Subcutaneous abdominal adipose tissue (tissue), 5 donors: ENCODE measurements at regions not wholly inside any gene's neighbourhood (a gene's known extent, or its start where the extent isn't known, plus 50 kb on each side); places are given as distances from the start of the nearest gene placed in this dataset.
"Not testable (repeated sequence)": the region's sequence is repeated elsewhere in the genome, so short reads cannot be mapped to it uniquely, and the experiment has no call there.

Experiments
- H3K27ac ChIP-seq: one replicate; pipeline ENCODE4 v1.7.0; 2013; ENCODE audit warnings: low read depth, mild to moderate bottlenecking, inconsistent platforms, low read length, moderate library complexity
- H3K27me3 ChIP-seq, 5 donors: one replicate each; pipeline ENCODE4 v1.7.0; 2013; ENCODE audit warnings: low read length in 5 of 5, inconsistent platforms in 1 of 5; ENCODE audit not compliant: control insufficient read depth in 5 of 5, insufficient read depth in 4 of 5
- H3K36me3 ChIP-seq, 5 donors: one replicate each; pipeline ENCODE4 v1.7.0; 2013; ENCODE audit warnings: low read length in 5 of 5; ENCODE audit not compliant: control insufficient read depth in 5 of 5, insufficient read depth in 5 of 5
- H3K4me1 ChIP-seq, 5 donors: one replicate each; pipeline ENCODE4 v1.7.0; 2013; ENCODE audit warnings: low read length in 5 of 5, mild to moderate bottlenecking in 3 of 5, moderate library complexity in 1 of 5; ENCODE audit not compliant: control insufficient read depth in 5 of 5, insufficient read depth in 5 of 5
- H3K4me3 ChIP-seq, 5 donors: one replicate each; pipeline ENCODE4 v1.7.0; 2013; ENCODE audit warnings: low read length in 5 of 5, low read depth in 1 of 5
- H3K9ac ChIP-seq, 5 donors: one replicate each; pipeline ENCODE4 v1.7.0; 2013; ENCODE audit warnings: low read length in 5 of 5, mild to moderate bottlenecking in 4 of 5, moderate library complexity in 3 of 5
- H3K9me3 ChIP-seq, 5 donors: one replicate each; pipeline ENCODE4 v1.7.0; 2013; ENCODE audit warnings: low read length in 5 of 5; ENCODE audit not compliant: control insufficient read depth in 5 of 5
- donor health status: healthy.
- donor health status: healthy.
- donor health status: healthy.
- donor health status: healthy.
- donor health status: healthy.

DNA sequence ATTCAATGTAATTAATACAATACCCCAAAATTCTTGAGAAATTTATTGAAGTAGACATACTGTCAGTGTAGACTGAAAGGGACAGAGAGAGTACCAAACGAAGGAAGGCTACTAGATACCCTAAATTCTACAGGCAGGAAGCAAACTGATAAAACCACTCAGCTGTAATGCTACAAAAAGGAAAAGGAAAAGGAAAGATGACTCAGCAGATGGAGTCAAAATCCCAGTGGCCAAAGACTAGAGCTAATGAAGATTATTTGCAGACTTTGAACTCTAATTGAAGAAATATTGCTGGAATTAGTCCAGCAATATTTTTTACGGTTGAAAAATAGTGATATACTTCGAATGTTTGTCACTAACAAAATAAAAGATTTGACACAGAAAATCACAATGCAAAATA, 671.9 kb downstream of the BRINP3 start:
- Histone ChIP-seq H3K9me3 (no peaks in the 10 kb centered on the region), H3K9ac (no peak overlapping the region), H3K27ac (no peak overlapping the region), H3K27me3 (no peaks in the 10 kb centered on the region), H3K4me1 (no peaks in the 10 kb centered on the region), H3K36me3 (no peaks in the 10 kb centered on the region), H3K4me3 (no peak overlapping the region)

DNA sequence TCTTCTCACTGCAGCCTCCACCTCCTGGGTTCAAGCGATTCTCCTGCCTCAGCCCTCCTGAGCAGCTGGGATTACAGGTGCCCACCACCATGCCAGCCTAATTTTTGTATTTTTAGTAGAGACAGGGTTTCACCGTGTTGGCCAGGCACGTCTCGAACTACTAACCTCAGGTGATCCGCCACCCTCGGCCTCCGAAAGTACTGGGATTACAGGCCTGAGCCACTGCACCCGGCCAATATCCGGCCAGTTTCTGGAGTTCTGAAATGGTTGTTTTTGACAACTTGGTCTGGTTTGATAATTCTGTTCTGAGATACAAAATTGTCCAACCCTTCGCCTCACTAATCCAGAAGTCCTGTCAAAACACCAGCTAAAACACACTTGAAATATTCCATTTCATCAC, 667.0 kb downstream of the BRINP3 start:
- not testable (repeated sequence) for H3K27me3 ChIP-seq, H3K4me3 ChIP-seq, H3K4me1 ChIP-seq, H3K36me3 ChIP-seq, H3K27ac ChIP-seq, H3K9me3 ChIP-seq, H3K9ac ChIP-seq

DNA sequence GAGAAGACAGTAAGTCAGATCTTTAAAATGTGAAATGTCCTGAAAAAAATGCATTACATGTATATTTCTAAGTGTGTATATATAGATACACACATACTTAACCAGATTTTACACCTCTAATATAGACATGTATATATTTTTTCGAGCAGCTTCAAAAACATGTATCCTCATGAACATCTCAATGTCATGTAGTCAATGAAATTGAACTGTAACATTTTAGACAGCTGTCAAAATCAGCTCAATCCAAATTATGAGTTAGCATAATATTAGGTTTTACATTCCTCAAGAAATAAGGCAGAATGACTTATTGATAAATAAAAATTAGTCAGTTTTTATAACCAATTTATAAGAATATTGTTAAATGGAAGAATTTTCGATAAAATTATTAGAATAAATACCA, 665.7 kb downstream of the BRINP3 start:
- no peaks in the 10 kb centered on the region for H3K4me1 ChIP-seq
- H3K9me3 ChIP-seq = no peaks in the 10 kb centered on the region
- no peak overlapping the region for H3K9ac ChIP-seq
- no peaks in the 10 kb centered on the region for H3K27me3 ChIP-seq
- no peaks in the 10 kb centered on the region for H3K36me3 ChIP-seq
- H3K27ac ChIP-seq = no peak overlapping the region
- no peak overlapping the region for H3K4me3 ChIP-seq

DNA sequence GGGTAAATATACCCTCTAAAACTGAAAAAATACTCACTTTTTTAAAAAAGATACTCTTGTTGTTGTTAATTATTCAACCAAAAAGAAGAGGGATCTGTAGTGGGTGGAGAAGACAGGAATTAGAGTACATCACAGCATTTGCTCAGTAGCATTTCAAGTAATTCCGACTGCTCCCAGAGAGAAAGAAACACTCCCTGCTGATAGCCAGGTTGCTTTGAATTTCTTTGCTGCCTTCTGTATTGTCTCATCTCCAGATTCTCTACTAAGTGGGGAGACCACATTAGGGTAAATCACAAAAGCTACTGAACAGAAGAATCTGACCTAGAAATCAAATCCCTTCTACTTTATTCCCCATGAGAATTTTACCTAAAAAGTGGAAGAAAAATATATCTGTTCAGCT, 661.1 kb downstream of the BRINP3 start:
- H3K9ac ChIP-seq = no peak overlapping the region
- H3K4me3 ChIP-seq = no peak overlapping the region
- H3K4me1 ChIP-seq = no peaks in the 10 kb centered on the region
- no peak overlapping the region for H3K27ac ChIP-seq
- no peaks in the 10 kb centered on the region for H3K36me3 ChIP-seq
- no peaks in the 10 kb centered on the region for H3K27me3 ChIP-seq
- H3K9me3 ChIP-seq = peaks cover 0 to 4% (median 0%) of the 10 kb centered on the region in 5 donors

DNA sequence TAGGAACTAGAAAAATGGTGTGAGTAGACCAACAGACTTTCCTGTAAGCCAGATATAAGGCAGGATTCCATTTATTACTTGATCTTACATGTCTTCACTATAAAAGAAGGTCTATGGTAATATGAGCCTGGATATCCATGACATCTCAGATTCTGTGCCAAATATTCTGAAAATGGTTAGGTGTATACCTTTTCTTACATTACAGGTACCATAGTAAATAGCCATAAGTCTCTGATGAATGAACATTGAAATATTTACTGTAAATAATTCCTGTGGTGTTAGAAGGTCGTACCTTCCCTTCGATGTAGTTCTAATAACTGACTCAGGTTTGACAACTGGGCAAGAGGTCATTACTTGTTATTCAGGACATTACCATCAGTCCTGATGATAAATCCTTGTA, 657.9 kb downstream of the BRINP3 start:
- Histone ChIP-seq H3K9ac (no peak overlapping the region), H3K4me3 (no peak overlapping the region), H3K9me3 (peaks cover 0 to 4% (median 0%) of the 10 kb centered on the region in 5 donors), H3K36me3 (no peaks in the 10 kb centered on the region), H3K27ac (no peak overlapping the region), H3K4me1 (no peaks in the 10 kb centered on the region), H3K27me3 (no peaks in the 10 kb centered on the region)

DNA sequence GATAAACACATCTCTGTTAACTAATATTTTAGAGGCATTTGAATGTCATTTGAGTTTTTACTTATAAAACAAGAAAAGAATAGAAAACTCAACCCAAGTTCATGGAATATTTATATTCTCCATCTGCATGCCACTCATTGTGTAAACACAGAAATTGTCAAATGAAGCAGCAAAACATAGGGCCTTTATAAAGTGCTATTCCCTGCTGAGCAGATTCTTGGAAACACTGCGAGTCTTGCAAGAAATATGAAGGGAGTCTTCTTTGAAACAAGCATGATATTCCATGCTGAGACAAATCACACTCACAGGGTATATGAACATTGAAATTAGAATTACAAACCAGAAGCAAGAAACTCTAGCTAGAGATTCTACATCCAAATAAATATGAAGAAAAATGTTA, 655.8 kb downstream of the BRINP3 start:
- H3K27ac ChIP-seq = no peak overlapping the region
- no peak overlapping the region for H3K4me3 ChIP-seq
- no peaks in the 10 kb centered on the region for H3K4me1 ChIP-seq
- peaks cover 0 to 10% (median 0%) of the 10 kb centered on the region in 5 donors for H3K9me3 ChIP-seq
- H3K27me3 ChIP-seq = no peaks in the 10 kb centered on the region
- no peaks in the 10 kb centered on the region for H3K36me3 ChIP-seq
- no peak overlapping the region for H3K9ac ChIP-seq

DNA sequence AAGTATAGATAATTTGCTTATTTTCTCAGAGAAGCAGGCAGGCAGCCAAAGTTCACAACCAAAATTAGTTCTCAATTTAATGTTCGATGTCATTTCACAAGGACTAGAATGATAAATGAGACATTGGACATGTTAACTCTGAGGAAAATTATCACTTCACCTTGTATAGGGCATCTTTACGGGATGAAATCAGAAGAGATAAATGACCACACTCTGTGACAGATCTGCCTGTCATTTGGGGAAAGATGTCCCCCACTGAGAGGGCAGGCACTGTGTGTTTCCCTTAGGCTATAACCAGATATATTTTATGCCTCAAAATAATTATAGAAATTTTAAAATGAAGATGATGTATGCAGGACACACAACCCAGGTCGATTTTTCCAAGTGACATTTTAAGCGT, 642.9 kb downstream of the BRINP3 start:
- no peaks in the 10 kb centered on the region for H3K36me3 ChIP-seq
- H3K4me3 ChIP-seq = no peak overlapping the region
- no peak overlapping the region for H3K27ac ChIP-seq
- no peaks in the 10 kb centered on the region for H3K9me3 ChIP-seq
- H3K27me3 ChIP-seq = no peaks in the 10 kb centered on the region
- H3K4me1 ChIP-seq = no peaks in the 10 kb centered on the region
- no peak overlapping the region for H3K9ac ChIP-seq

DNA sequence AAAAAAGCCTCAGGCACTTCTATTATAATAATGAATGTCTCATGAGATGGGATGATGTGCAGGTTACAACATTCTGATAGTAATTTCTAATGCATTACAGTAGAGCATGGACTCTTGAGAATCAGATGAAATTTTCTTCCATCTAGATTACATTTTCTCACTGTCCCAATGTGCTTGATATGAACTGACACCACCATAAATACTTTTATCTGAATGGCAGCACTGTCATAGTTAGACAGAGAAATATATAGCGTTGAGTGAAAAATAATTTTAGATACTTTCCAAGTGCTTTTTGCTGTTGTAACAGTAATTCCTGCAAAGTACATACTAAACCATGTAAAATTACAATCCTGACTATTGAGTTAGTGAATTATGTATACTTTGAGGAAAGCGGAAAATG, 630.1 kb downstream of the BRINP3 start:
- Histone ChIP-seq H3K4me3 (no peak overlapping the region), H3K9me3 (no peaks in the 10 kb centered on the region), H3K36me3 (no peaks in the 10 kb centered on the region), H3K4me1 (no peaks in the 10 kb centered on the region), H3K27ac (no peak overlapping the region), H3K9ac (no peak overlapping the region), H3K27me3 (no peaks in the 10 kb centered on the region)

DNA sequence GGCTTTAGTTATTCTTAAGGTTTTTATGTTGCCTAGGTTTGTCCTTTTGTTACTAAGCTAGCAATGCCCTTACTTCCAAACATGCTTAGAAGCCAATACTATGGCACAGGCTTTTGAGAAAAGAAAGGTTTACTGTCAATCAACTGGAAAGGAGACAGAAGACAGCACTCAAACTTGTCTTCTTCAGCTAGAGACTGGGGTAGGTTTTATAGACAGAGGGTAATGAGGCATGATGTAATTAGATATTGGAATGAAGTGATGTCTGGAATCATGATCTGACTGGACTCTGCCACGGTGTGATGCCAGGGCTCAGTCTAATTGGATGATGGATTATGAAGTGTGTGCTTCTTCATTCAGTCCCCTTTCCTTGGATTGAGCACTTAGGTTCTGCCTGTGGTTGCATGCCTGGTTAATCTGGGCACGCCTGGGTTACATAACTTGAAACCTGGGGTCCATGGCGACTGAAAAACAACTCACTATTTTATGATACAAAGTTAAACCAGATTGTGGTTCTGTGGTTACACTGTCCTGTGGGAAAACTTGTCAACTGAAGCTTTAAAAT, 625.8 kb downstream of the BRINP3 start:
- Histone ChIP-seq H3K4me1 (no peaks in the 10 kb centered on the region), H3K4me3 (no peak overlapping the region), H3K27ac (no peak overlapping the region), H3K36me3 (no peaks in the 10 kb centered on the region), H3K9me3 (peaks cover 0 to 2% (median 0%) of the 10 kb centered on the region in 5 donors), H3K9ac (no peak overlapping the region), H3K27me3 (no peaks in the 10 kb centered on the region)

DNA sequence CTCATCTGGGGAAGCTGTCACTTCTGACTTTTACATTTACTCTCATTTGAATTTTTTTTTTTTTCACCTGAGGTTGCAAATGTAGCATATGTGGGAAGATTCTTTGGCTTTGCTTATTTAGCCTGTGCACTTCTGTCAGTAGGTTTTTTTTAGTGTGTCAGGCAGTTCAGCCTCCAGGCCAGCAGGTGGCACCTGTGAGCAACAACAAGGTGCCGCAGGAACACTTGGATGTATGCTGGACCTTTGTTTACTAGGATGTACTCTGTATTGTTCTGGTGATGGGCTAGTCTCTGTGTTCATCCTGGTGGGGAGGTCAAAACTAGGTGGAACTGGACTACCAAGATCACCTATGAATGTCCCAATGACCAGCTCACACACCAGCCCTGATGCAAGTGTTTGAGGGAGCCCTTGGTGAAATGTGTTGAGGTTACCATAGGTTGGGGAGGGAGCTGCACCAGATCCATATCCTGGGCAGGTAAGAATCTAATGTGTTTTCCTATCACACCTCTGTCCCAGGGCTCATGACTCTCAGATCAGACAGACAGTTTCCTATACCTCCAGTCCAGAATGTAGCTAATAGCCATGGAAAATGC, 618.2 kb downstream of the BRINP3 start:
- Histone ChIP-seq H3K9me3 (peaks cover 0 to 18% (median 6%) of the 10 kb centered on the region in 5 donors), H3K4me3 (no peak overlapping the region), H3K4me1 (no peaks in the 10 kb centered on the region), H3K36me3 (no peaks in the 10 kb centered on the region), H3K27ac (no peak overlapping the region), H3K9ac (no peak overlapping the region), H3K27me3 (no peaks in the 10 kb centered on the region)
